SJSA1 (cell line): ENCODE measurements at regions not wholly inside any gene's neighbourhood (a gene's known extent, or its start where the extent isn't known, plus 50 kb on each side); places are given as distances from the start of the nearest gene placed in this dataset.
"Not testable (repeated sequence)": the region's sequence is repeated elsewhere in the genome, so short reads cannot be mapped to it uniquely, and the experiment has no call there.

Source experiments
- DNase-seq, 2 experiments: peaks; one replicate each; pipeline ENCODE4 v3.0.0-alpha.2; 2015 to 2020; ENCODE audit warnings: low spot score in 2 of 2, low read depth in 1 of 2
- H3K27ac ChIP-seq: fragments of 250-450 bp; sonication (Bioruptor Pico); 2 replicates; pipeline ENCODE4 v1.5.1; 2020; ENCODE audit warnings: mild to moderate bottlenecking, moderate library complexity
- H3K27me3 ChIP-seq: fragments of 250-450 bp; sonication (Bioruptor Pico); replicated peaks from 2 replicates; pipeline ENCODE4 v1.5.1; 2020; ENCODE audit warnings: mild to moderate bottlenecking, moderate library complexity
- H3K36me3 ChIP-seq: fragments of 250-450 bp; sonication (Bioruptor Pico); 2 replicates; pipeline ENCODE4 v1.5.1; 2020; ENCODE audit warnings: mild to moderate bottlenecking
- H3K4me1 ChIP-seq: fragments of 250-450 bp; sonication (Bioruptor Pico); replicated peaks from 2 replicates; pipeline ENCODE4 v1.6.1; 2021; ENCODE audit warnings: mild to moderate bottlenecking
- H3K4me3 ChIP-seq: fragments of 250-450 bp; sonication (Bioruptor Pico); 2 replicates; pipeline ENCODE4 v1.5.1; 2020; ENCODE audit warnings: mild to moderate bottlenecking
- H3K9me3 ChIP-seq: fragments of 250-450 bp; sonication (Bioruptor Pico); replicated peaks from 2 replicates; pipeline ENCODE4 v1.5.1; 2020; ENCODE audit warnings: mild to moderate bottlenecking

GRCh38 chr9:75529463-75529862, 361.0 kb upstream of the PCSK5 start:
- no peak overlapping the region for H3K27ac ChIP-seq
- no peaks in the 10 kb centered on the region for H3K27me3 ChIP-seq
- H3K36me3 ChIP-seq = no peaks in the 10 kb centered on the region
- no peak for DNase-seq
- no peaks in the 10 kb centered on the region for H3K4me1 ChIP-seq
- no peak overlapping the region for H3K4me3 ChIP-seq
- no peaks in the 10 kb centered on the region for H3K9me3 ChIP-seq

GRCh38 chr9:75531588-75531987, 358.9 kb upstream of the PCSK5 start:
- H3K27ac ChIP-seq = no peak overlapping the region
- no peak for DNase-seq
- no peaks in the 10 kb centered on the region for H3K4me1 ChIP-seq

GRCh38 chr9:75532233-75533050, 358.0 kb upstream of the PCSK5 start:
- H3K27me3 ChIP-seq = no peaks in the 10 kb centered on the region
- H3K27ac ChIP-seq = no peak overlapping the region
- no peak for DNase-seq
- H3K9me3 ChIP-seq = no peaks in the 10 kb centered on the region
- H3K4me3 ChIP-seq = no peak overlapping the region
- no peaks in the 10 kb centered on the region for H3K36me3 ChIP-seq
- no peaks in the 10 kb centered on the region for H3K4me1 ChIP-seq

More at GRCh38 chr9:75531588-75531987, 358.9 kb upstream of the PCSK5 start:
- H3K27me3 ChIP-seq = no peaks in the 10 kb centered on the region
- no peak overlapping the region for H3K4me3 ChIP-seq
- no peaks in the 10 kb centered on the region for H3K36me3 ChIP-seq
- H3K9me3 ChIP-seq = no peaks in the 10 kb centered on the region

- Histone ChIP-seq H3K27me3 (no peaks in the 10 kb centered on the region), H3K4me3 (no peak overlapping the region), H3K4me1 (no peaks in the 10 kb centered on the region), H3K36me3 (no peaks in the 10 kb centered on the region), H3K27ac (no peak overlapping the region), H3K9me3 (no peaks in the 10 kb centered on the region)
- no peak for DNase-seq
Observed at GRCh38 chr9:75539523-75539922, 350.9 kb upstream of the PCSK5 start.

GRCh38 chr9:75540185-75540584, 350.3 kb upstream of the PCSK5 start:
- Histone ChIP-seq H3K9me3 (no peaks in the 10 kb centered on the region), H3K36me3 (no peaks in the 10 kb centered on the region), H3K27me3 (no peaks in the 10 kb centered on the region), H3K27ac (no peak overlapping the region), H3K4me3 (no peak overlapping the region), H3K4me1 (no peaks in the 10 kb centered on the region)
- DNase-seq = no peak

- DNase-seq = no peak
- Histone ChIP-seq H3K27me3 (no peaks in the 10 kb centered on the region), H3K9me3 (no peaks in the 10 kb centered on the region), H3K4me3 (no peak overlapping the region), H3K27ac (no peak overlapping the region), H3K36me3 (no peaks in the 10 kb centered on the region), H3K4me1 (no peaks in the 10 kb centered on the region)
Observed at GRCh38 chr9:75541734-75542133, 348.7 kb upstream of the PCSK5 start.

GRCh38 chr9:75544815-75545214, 345.7 kb upstream of the PCSK5 start:
- H3K4me1 ChIP-seq = no peaks in the 10 kb centered on the region
- H3K9me3 ChIP-seq = no peaks in the 10 kb centered on the region
- no peak overlapping the region for H3K27ac ChIP-seq

GRCh38 chr9:75545287-75545686, 345.2 kb upstream of the PCSK5 start:
- Histone ChIP-seq H3K4me3 (no peak overlapping the region), H3K9me3 (no peaks in the 10 kb centered on the region), H3K27ac (no peak overlapping the region), H3K27me3 (no peaks in the 10 kb centered on the region), H3K4me1 (no peaks in the 10 kb centered on the region), H3K36me3 (no peaks in the 10 kb centered on the region)
- DNase-seq = no peak

More at GRCh38 chr9:75544815-75545214, 345.7 kb upstream of the PCSK5 start:
- no peaks in the 10 kb centered on the region for H3K27me3 ChIP-seq
- H3K36me3 ChIP-seq = no peaks in the 10 kb centered on the region
- no peak overlapping the region for H3K4me3 ChIP-seq
- DNase-seq = no peak

- H3K27ac ChIP-seq = no peak overlapping the region
- no peaks in the 10 kb centered on the region for H3K4me1 ChIP-seq
- no peaks in the 10 kb centered on the region for H3K27me3 ChIP-seq
- H3K36me3 ChIP-seq = no peaks in the 10 kb centered on the region
- H3K4me3 ChIP-seq = no peak overlapping the region
- no peak for DNase-seq
- no peaks in the 10 kb centered on the region for H3K9me3 ChIP-seq
Observed at GRCh38 chr9:75548871-75549270, 341.6 kb upstream of the PCSK5 start.

GRCh38 chr9:75551861-75552260, 338.6 kb upstream of the PCSK5 start:
- H3K4me1 ChIP-seq = no peaks in the 10 kb centered on the region
- H3K27ac ChIP-seq = no peak overlapping the region
- H3K4me3 ChIP-seq = no peak overlapping the region
- H3K9me3 ChIP-seq = no peaks in the 10 kb centered on the region
- no peak for DNase-seq
- H3K27me3 ChIP-seq = no peaks in the 10 kb centered on the region
- H3K36me3 ChIP-seq = no peaks in the 10 kb centered on the region

GRCh38 chr9:75552941-75553340, 337.5 kb upstream of the PCSK5 start:
- no peaks in the 10 kb centered on the region for H3K4me1 ChIP-seq
- H3K27ac ChIP-seq = no peak overlapping the region
- DNase-seq = no peak
- no peaks in the 10 kb centered on the region for H3K27me3 ChIP-seq
- H3K9me3 ChIP-seq = no peaks in the 10 kb centered on the region
- H3K4me3 ChIP-seq = no peak overlapping the region
- H3K36me3 ChIP-seq = no peaks in the 10 kb centered on the region

GRCh38 chr9:75566813-75567212, 323.7 kb upstream of the PCSK5 start:
- H3K4me3 ChIP-seq, H3K36me3 ChIP-seq, H3K4me1 ChIP-seq, H3K27ac ChIP-seq, H3K27me3 ChIP-seq, H3K9me3 ChIP-seq, DNase-seq: not testable (repeated sequence)

GRCh38 chr9:75570538-75570937, 319.9 kb upstream of the PCSK5 start:
- Histone ChIP-seq H3K36me3 (no peaks in the 10 kb centered on the region), H3K27me3 (no peaks in the 10 kb centered on the region), H3K9me3 (no peaks in the 10 kb centered on the region), H3K4me1 (no peaks in the 10 kb centered on the region), H3K4me3 (no peak overlapping the region), H3K27ac (no peak overlapping the region)
- no peak for DNase-seq

GRCh38 chr9:75574569-75574968, 315.9 kb upstream of the PCSK5 start:
- Histone ChIP-seq H3K27me3 (no peaks in the 10 kb centered on the region), H3K4me3 (no peak overlapping the region), H3K9me3 (no peaks in the 10 kb centered on the region), H3K4me1 (no peaks in the 10 kb centered on the region), H3K27ac (no peak overlapping the region), H3K36me3 (no peaks in the 10 kb centered on the region)
- DNase-seq = no peak

- Histone ChIP-seq H3K36me3 (no peaks in the 10 kb centered on the region), H3K27ac (no peak overlapping the region), H3K4me3 (no peak overlapping the region), H3K9me3 (no peaks in the 10 kb centered on the region), H3K4me1 (no peaks in the 10 kb centered on the region), H3K27me3 (no peaks in the 10 kb centered on the region)
- no peak for DNase-seq
Observed at GRCh38 chr9:75582870-75583269, 307.6 kb upstream of the PCSK5 start.
